A673 (cell line): ENCODE measurements at regions not wholly inside any gene's neighbourhood (a gene's known extent, or its start where the extent isn't known, plus 50 kb on each side); places are given as distances from the start of the nearest gene placed in this dataset.

Source experiments
- EZH2 ChIP-seq: fragments of 200-600 bp; sonication (generic); IDR thresholded peaks from 2 replicates; pipeline ENCODE4 v1.6.1; 2017; ENCODE audit warnings: borderline replicate concordance, low read depth, mild to moderate bottlenecking, mixed read lengths, antibody characterized with exemption, low read length; ENCODE audit not compliant: poor library complexity, severe bottlenecking
- TF ChIP-seq, protein P1 (sequence below): fragments of 300-800, 200-600 bp; sonication (generic); conservative IDR thresholded peaks from 2 replicates; pipeline ENCODE4 v1.5.1; 2017; ENCODE audit warnings: low read depth, mild to moderate bottlenecking, antibody characterized with exemption, low read length, moderate library complexity, mixed read lengths

DNA sequence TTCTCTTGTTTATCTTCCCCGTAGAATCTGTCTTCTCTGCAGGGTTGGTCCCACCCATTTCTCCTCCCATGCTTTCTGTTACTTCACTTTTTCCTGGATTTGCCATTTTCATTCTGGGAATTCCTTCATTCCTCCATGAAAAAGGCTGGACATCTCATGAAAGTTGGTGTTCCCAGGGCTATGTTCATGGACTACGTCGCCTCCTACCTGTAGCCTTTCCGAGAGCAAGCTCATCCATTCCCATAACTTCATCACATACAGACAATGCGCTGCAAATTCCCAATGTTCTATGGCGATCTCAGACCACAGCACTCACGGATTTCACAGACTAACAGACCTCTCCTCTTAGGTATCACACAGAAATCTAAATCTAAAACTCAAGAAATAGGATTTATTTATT, 217.1 kb downstream of the EXOC5 start:
- TF ChIP-seq, protein P1, sequence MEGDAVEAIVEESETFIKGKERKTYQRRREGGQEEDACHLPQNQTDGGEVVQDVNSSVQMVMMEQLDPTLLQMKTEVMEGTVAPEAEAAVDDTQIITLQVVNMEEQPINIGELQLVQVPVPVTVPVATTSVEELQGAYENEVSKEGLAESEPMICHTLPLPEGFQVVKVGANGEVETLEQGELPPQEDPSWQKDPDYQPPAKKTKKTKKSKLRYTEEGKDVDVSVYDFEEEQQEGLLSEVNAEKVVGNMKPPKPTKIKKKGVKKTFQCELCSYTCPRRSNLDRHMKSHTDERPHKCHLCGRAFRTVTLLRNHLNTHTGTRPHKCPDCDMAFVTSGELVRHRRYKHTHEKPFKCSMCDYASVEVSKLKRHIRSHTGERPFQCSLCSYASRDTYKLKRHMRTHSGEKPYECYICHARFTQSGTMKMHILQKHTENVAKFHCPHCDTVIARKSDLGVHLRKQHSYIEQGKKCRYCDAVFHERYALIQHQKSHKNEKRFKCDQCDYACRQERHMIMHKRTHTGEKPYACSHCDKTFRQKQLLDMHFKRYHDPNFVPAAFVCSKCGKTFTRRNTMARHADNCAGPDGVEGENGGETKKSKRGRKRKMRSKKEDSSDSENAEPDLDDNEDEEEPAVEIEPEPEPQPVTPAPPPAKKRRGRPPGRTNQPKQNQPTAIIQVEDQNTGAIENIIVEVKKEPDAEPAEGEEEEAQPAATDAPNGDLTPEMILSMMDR, result 0 out of 2 replicates have a peak, but pooled peaks have one; percentile 24
- no peak for TF ChIP-seq EZH2
